GM23338 (cell line): ENCODE measurements at regions not wholly inside any gene's neighbourhood (a gene's known extent, or its start where the extent isn't known, plus 50 kb on each side); places are given as distances from the start of the nearest gene placed in this dataset.

Experiments
- ATAC-seq: fragments of 200-7000 bp; cut with Tn5 transposase; 3 replicates; pipeline ENCODE4 v1.9.1; 2020
- DNase-seq: peaks from one replicate; pipeline ENCODE4 v3.0.0-alpha.2; 2015; ENCODE audit warnings: low spot score
- H2AFZ ChIP-seq: fragments of 200-600 bp; sonication (generic); 2 replicates; pipeline ENCODE4 v1.8.0; 2016; ENCODE audit warnings: antibody characterized with exemption, mild to moderate bottlenecking, moderate library complexity
- H3F3A ChIP-seq: fragments of 200-600 bp; sonication (generic); replicated peaks from 2 replicates; pipeline ENCODE4 v1.8.0; 2017; ENCODE audit warnings: antibody characterized with exemption, mixed run types, low read depth
- H3K27ac ChIP-seq: fragments of 200-600 bp; sonication (generic); 2 replicates; pipeline ENCODE4 v1.6.1; 2016; ENCODE audit warnings: low read depth
- H3K27me3 ChIP-seq: fragments of 200-600 bp; sonication (generic); 2 replicates; pipeline ENCODE4 v1.8.0; 2016; ENCODE audit warnings: mild to moderate bottlenecking, mixed run types, moderate library complexity; ENCODE audit not compliant: insufficient read depth
- H3K36me3 ChIP-seq: fragments of 200-600 bp; sonication (generic); 2 replicates; pipeline ENCODE4 v1.8.0; 2016; ENCODE audit warnings: mild to moderate bottlenecking; ENCODE audit not compliant: insufficient read depth
- H3K4me1 ChIP-seq: fragments of 200-600 bp; sonication (generic); 2 replicates; pipeline ENCODE4 v1.8.0; 2016; ENCODE audit warnings: mild to moderate bottlenecking, moderate library complexity; ENCODE audit not compliant: insufficient read depth
- H3K4me2 ChIP-seq: fragments of 200-600 bp; sonication (generic); 2 replicates; pipeline ENCODE4 v1.7.1; 2017; ENCODE audit warnings: mixed run types
- H3K4me3 ChIP-seq: fragments of 200-600 bp; sonication (generic); 2 replicates; pipeline ENCODE4 v1.6.1; 2016; ENCODE audit warnings: mixed run types
- H3K79me2 ChIP-seq: fragments of 200-600 bp; sonication (generic); replicated peaks from 2 replicates; pipeline ENCODE4 v1.8.0; 2017; ENCODE audit warnings: mild to moderate bottlenecking; ENCODE audit not compliant: insufficient read depth
- H3K9me2 ChIP-seq: fragments of 200-600 bp; sonication (generic); 2 replicates; pipeline ENCODE4 v1.8.0; 2017; ENCODE audit not compliant: insufficient read depth
- H4K20me1 ChIP-seq: fragments of 200-600 bp; sonication (generic); replicated peaks from 2 replicates; pipeline ENCODE4 v1.8.0; 2017; ENCODE audit warnings: mild to moderate bottlenecking; ENCODE audit not compliant: insufficient read depth
- H3K27ac Mint-ChIP-seq: 2 replicates; pipeline ENCODE4 v1.8.0; 2020; ENCODE audit warnings: inconsistent platforms, mild to moderate bottlenecking, moderate library complexity, mixed read lengths
- H3K27me3 Mint-ChIP-seq: 3 replicates; pipeline ENCODE4 v1.8.0; 2022; ENCODE audit warnings: low read depth, mild to moderate bottlenecking, moderate library complexity, mixed read lengths, inconsistent platforms; ENCODE audit not compliant: insufficient read depth, poor library complexity
- H3K36me3 Mint-ChIP-seq: 3 replicates; pipeline ENCODE4 v1.8.0; 2021; ENCODE audit warnings: low read depth, mild to moderate bottlenecking, inconsistent platforms, moderate library complexity, mixed read lengths
- H3K4me1 Mint-ChIP-seq: 3 replicates; pipeline ENCODE4 v1.8.0; 2020; ENCODE audit warnings: mild to moderate bottlenecking, inconsistent platforms, mixed read lengths
- H3K4me3 Mint-ChIP-seq: 3 replicates; pipeline ENCODE4 v1.8.0; 2021; ENCODE audit warnings: moderate library complexity, mild to moderate bottlenecking, inconsistent platforms, mixed read lengths
- H3K9me3 Mint-ChIP-seq: 3 replicates; pipeline ENCODE4 v1.8.0; 2020; ENCODE audit warnings: moderate library complexity, mild to moderate bottlenecking, inconsistent platforms, mixed read lengths
- CREB1 ChIP-seq: fragments of 250-450 bp; sonication (Bioruptor Pico); IDR thresholded peaks from 2 replicates; pipeline ENCODE4 v1.5.0; 2020; ENCODE audit warnings: low read depth, mild to moderate bottlenecking, moderate library complexity
- EZH2 ChIP-seq: fragments of 200-600 bp; sonication (generic); IDR thresholded peaks from one replicate; pipeline ENCODE4 v1.8.0; 2017; ENCODE audit warnings: antibody characterized with exemption, mild to moderate bottlenecking, low read depth; ENCODE audit not compliant: unreplicated experiment
- JUNB ChIP-seq: IDR thresholded peaks from one replicate; pipeline ENCODE4 v1.6.1; 2016; ENCODE audit warnings: antibody characterized with exemption; ENCODE audit not compliant: unreplicated experiment
- NANOG ChIP-seq: IDR thresholded peaks from 2 replicates; pipeline ENCODE4 v1.6.1; 2016; ENCODE audit warnings: antibody characterized with exemption, borderline replicate concordance
- POLR2AphosphoS5 ChIP-seq: IDR thresholded peaks from 2 replicates; pipeline ENCODE4 v1.6.1; 2016; ENCODE audit warnings: antibody characterized with exemption, low read depth
- STAT1 ChIP-seq: IDR thresholded peaks from one replicate; pipeline ENCODE4 v1.6.1; 2016; ENCODE audit warnings: antibody characterized with exemption; ENCODE audit not compliant: unreplicated experiment
- ZNF114 ChIP-seq: fragments of 250-450 bp; sonication (Bioruptor Pico); IDR thresholded peaks from 2 replicates; pipeline ENCODE4 v1.5.0; 2020; ENCODE audit warnings: mild to moderate bottlenecking, moderate library complexity
- ZNF331 ChIP-seq: fragments of 250-450 bp; sonication (Bioruptor Pico); IDR thresholded peaks from 2 replicates; pipeline ENCODE4 v1.5.0; 2020; ENCODE audit warnings: low read depth, mild to moderate bottlenecking, moderate library complexity
- TF ChIP-seq, protein P1 (sequence below), 2 experiments: fragments of 200-600 bp in 1 of 2; sonication (generic) in 1 of 2; conservative IDR thresholded peaks; 2 replicates each; pipeline versions ENCODE4 v1.5.1 to v1.6.1; 2016 to 2017; ENCODE audit warnings: antibody characterized with exemption in 2 of 2, low read depth in 2 of 2, mild to moderate bottlenecking in 2 of 2, moderate library complexity in 1 of 2
- TF ChIP-seq, protein P2 (sequence below): fragments of 250-450 bp; sonication (Bioruptor Pico); IDR thresholded peaks from 2 replicates; pipeline ENCODE4 v1.5.0; 2020; ENCODE audit warnings: mild to moderate bottlenecking, moderate library complexity
- TF ChIP-seq, protein P3 (sequence below): IDR thresholded peaks from 2 replicates; pipeline ENCODE4 v1.6.1; 2016; ENCODE audit warnings: antibody characterized with exemption

DNA sequence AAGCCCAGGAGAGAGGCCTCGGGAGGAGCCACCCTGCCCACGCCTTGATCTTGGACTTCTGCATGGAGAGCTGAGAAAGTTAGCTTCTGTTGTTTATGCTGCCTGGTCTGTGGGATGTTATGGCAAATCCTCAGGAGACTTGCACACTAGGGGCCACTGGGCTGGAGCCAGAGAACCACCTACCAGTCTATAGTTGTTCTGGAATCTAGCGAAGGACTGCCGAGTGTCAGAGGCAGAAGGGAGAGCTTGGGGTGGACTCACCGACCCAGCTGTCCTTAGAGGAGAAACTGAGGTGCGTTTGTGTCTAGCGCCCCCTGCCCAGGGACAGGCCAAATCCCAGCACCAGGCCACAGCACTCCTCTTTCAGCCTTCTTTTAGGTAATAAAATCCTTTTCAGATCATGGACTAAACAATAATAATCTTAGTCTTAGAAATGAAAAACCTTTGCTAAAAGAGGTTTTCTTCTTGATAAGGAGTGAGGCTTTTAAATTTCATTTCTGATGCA is 398.7 kb upstream of the SALL3 start:
- Histone ChIP-seq H3K79me2 (no peaks in the 10 kb centered on the region), H3K36me3 (no peaks in the 10 kb centered on the region), H3K27me3 (no peaks in the 10 kb centered on the region), H3K27ac (no peak overlapping the region), H2AFZ (no peak overlapping the region), H3F3A (no peaks in the 10 kb centered on the region), H3K4me2 (no peak overlapping the region), H3K4me3 (no peak overlapping the region), H4K20me1 (no peaks in the 10 kb centered on the region), H3K9me2 (no peaks in the 10 kb centered on the region), H3K4me1 (no peaks in the 10 kb centered on the region)
- Mint-ChIP-seq H3K27me3 (no peaks in the 10 kb centered on the region), H3K4me1 (no peaks in the 10 kb centered on the region), H3K27ac (no peak overlapping the region), H3K36me3 (peaks cover 47% of the 10 kb centered on the region), H3K9me3 (peaks cover 97% of the 10 kb centered on the region), H3K4me3 (no peak overlapping the region)
- DNase-seq (no peak), ATAC-seq (no peak)
- TF ChIP-seq, protein P1, sequence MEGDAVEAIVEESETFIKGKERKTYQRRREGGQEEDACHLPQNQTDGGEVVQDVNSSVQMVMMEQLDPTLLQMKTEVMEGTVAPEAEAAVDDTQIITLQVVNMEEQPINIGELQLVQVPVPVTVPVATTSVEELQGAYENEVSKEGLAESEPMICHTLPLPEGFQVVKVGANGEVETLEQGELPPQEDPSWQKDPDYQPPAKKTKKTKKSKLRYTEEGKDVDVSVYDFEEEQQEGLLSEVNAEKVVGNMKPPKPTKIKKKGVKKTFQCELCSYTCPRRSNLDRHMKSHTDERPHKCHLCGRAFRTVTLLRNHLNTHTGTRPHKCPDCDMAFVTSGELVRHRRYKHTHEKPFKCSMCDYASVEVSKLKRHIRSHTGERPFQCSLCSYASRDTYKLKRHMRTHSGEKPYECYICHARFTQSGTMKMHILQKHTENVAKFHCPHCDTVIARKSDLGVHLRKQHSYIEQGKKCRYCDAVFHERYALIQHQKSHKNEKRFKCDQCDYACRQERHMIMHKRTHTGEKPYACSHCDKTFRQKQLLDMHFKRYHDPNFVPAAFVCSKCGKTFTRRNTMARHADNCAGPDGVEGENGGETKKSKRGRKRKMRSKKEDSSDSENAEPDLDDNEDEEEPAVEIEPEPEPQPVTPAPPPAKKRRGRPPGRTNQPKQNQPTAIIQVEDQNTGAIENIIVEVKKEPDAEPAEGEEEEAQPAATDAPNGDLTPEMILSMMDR (conservative IDR thresholded peaks at IDR 0.05; ENCODE audit: low read depth in 2 of 2): peak in 1 of 2 experiments; percentile 37; a peak in 2 of 4 replicates
- no peak for TF ChIP-seq ZNF114

DNA sequence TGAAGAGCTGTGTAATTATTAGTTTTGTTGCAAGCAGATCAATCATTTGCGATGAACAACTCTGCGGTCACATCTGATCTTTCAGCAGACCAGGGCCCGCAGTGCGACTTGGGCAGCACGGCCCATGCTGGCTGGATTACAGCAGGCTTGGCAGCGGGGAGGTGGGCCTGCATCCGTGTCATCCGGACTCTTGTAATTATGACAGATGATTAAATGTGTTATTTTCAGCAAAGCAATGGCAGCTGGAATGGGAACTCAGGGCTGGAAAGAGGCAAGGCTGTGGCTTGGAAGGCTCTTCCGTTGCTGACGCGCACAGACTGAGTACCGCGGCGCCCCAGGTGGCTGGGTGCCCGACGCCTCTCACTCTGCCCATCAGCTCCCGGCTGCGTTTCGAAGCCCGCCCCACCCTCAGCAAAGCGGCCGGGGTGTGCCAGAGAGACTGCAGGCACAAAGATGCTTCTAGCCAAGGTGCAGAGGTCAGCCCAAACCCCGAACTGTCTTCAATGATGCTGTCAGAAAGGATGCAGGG is 397.4 kb upstream of the SALL3 start:
- H3K27me3 Mint-ChIP-seq: no peaks in the 10 kb centered on the region
- H3K27ac ChIP-seq: no peak overlapping the region
- TF ChIP-seq JUNB (no peak), ZNF331 (CRISPR knock-in tag) (no peak), NANOG (no peak), POLR2AphosphoS5 (no peak), EZH2 (no peak), CREB1 (CRISPR knock-in tag) (no peak), STAT1 (no peak)
- TF ChIP-seq, protein P2, sequence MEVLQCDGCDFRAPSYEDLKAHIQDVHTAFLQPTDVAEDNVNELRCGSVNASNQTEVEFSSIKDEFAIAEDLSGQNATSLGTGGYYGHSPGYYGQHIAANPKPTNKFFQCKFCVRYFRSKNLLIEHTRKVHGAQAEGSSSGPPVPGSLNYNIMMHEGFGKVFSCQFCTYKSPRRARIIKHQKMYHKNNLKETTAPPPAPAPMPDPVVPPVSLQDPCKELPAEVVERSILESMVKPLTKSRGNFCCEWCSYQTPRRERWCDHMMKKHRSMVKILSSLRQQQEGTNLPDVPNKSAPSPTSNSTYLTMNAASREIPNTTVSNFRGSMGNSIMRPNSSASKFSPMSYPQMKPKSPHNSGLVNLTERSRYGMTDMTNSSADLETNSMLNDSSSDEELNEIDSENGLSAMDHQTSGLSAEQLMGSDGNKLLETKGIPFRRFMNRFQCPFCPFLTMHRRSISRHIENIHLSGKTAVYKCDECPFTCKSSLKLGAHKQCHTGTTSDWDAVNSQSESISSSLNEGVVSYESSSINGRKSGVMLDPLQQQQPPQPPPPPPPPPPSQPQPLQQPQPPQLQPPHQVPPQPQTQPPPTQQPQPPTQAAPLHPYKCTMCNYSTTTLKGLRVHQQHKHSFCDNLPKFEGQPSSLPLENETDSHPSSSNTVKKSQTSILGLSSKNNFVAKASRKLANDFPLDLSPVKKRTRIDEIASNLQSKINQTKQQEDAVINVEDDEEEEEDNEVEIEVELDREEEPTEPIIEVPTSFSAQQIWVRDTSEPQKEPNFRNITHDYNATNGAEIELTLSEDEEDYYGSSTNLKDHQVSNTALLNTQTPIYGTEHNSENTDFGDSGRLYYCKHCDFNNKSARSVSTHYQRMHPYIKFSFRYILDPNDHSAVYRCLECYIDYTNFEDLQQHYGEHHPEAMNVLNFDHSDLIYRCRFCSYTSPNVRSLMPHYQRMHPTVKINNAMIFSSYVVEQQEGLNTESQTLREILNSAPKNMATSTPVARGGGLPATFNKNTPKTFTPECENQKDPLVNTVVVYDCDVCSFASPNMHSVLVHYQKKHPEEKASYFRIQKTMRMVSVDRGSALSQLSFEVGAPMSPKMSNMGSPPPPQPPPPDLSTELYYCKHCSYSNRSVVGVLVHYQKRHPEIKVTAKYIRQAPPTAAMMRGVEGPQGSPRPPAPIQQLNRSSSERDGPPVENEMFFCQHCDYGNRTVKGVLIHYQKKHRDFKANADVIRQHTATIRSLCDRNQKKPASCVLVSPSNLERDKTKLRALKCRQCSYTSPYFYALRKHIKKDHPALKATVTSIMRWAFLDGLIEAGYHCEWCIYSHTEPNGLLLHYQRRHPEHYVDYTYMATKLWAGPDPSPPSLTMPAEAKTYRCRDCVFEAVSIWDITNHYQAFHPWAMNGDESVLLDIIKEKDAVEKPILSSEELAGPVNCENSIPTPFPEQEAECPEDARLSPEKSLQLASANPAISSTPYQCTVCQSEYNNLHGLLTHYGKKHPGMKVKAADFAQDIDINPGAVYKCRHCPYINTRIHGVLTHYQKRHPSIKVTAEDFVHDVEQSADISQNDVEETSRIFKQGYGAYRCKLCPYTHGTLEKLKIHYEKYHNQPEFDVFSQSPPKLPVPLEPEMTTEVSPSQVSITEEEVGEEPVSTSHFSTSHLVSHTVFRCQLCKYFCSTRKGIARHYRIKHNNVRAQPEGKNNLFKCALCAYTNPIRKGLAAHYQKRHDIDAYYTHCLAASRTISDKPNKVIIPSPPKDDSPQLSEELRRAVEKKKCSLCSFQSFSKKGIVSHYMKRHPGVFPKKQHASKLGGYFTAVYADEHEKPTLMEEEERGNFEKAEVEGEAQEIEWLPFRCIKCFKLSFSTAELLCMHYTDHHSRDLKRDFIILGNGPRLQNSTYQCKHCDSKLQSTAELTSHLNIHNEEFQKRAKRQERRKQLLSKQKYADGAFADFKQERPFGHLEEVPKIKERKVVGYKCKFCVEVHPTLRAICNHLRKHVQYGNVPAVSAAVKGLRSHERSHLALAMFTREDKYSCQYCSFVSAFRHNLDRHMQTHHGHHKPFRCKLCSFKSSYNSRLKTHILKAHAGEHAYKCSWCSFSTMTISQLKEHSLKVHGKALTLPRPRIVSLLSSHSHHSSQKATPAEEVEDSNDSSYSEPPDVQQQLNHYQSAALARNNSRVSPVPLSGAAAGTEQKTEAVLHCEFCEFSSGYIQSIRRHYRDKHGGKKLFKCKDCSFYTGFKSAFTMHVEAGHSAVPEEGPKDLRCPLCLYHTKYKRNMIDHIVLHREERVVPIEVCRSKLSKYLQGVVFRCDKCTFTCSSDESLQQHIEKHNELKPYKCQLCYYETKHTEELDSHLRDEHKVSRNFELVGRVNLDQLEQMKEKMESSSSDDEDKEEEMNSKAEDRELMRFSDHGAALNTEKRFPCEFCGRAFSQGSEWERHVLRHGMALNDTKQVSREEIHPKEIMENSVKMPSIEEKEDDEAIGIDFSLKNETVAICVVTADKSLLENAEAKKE: no peak
- TF ChIP-seq, protein P1 (conservative IDR thresholded peaks at IDR 0.05; ENCODE audit: low read depth in 2 of 2): no peak
- TF ChIP-seq, protein P3, sequence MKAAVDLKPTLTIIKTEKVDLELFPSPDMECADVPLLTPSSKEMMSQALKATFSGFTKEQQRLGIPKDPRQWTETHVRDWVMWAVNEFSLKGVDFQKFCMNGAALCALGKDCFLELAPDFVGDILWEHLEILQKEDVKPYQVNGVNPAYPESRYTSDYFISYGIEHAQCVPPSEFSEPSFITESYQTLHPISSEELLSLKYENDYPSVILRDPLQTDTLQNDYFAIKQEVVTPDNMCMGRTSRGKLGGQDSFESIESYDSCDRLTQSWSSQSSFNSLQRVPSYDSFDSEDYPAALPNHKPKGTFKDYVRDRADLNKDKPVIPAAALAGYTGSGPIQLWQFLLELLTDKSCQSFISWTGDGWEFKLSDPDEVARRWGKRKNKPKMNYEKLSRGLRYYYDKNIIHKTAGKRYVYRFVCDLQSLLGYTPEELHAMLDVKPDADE: no peak

More for the DNA sequence above, 397.4 kb upstream of the SALL3 start:
- Histone ChIP-seq H3K4me1 (no peaks in the 10 kb centered on the region), H3K4me2 (no peak overlapping the region), H4K20me1 (no peaks in the 10 kb centered on the region), H3K9me2 (no peaks in the 10 kb centered on the region), H3K27me3 (no peaks in the 10 kb centered on the region), H2AFZ (no peak overlapping the region), H3K4me3 (no peak overlapping the region), H3F3A (no peaks in the 10 kb centered on the region), H3K36me3 (no peaks in the 10 kb centered on the region), H3K79me2 (no peaks in the 10 kb centered on the region)
- no peak overlapping the region for H3K27ac Mint-ChIP-seq
- no peak overlapping the region for H3K4me3 Mint-ChIP-seq
- no peaks in the 10 kb centered on the region for H3K4me1 Mint-ChIP-seq
- H3K36me3 Mint-ChIP-seq: peaks cover 40% of the 10 kb centered on the region
- no peak for DNase-seq
- ATAC-seq: no peak
- H3K9me3 Mint-ChIP-seq: peaks cover 97% of the 10 kb centered on the region
